Mucosa of descending colon (tissue), 3 donors: ENCODE measurements at regions not wholly inside any gene's neighbourhood (a gene's known extent, or its start where the extent isn't known, plus 50 kb on each side); places are given as distances from the start of the nearest gene placed in this dataset.

Experiments used
- ATAC-seq: fragments of 200-7000 bp; cut with Tn5 transposase; one replicate; pipeline ENCODE4 v1.9.1; 2020; ENCODE audit warnings: mild to moderate bottlenecking, moderate library complexity
- DNase-seq, 3 donors: peaks; one replicate each; pipeline ENCODE4 v3.0.0-alpha.2; 2020
- H3K36me3 ChIP-seq: fragments of 200-600 bp; one replicate; pipeline ENCODE4 v1.8.0; 2021; ENCODE audit warnings: low read depth, mild to moderate bottlenecking
- H3K4me1 ChIP-seq: fragments of 200-600 bp; one replicate; pipeline ENCODE4 v1.8.0; 2021; ENCODE audit warnings: low read depth, mild to moderate bottlenecking
- H3K4me3 ChIP-seq: fragments of 200-600 bp; one replicate; pipeline ENCODE4 v1.8.0; 2021; ENCODE audit warnings: mild to moderate bottlenecking
- H3K9me3 ChIP-seq: fragments of 200-600 bp; one replicate; pipeline ENCODE4 v1.8.0; 2021; ENCODE audit warnings: mild to moderate bottlenecking
- CTCF ChIP-seq: fragments of 200-600 bp; IDR thresholded peaks from one replicate; pipeline ENCODE4 v1.8.0; 2022; ENCODE audit warnings: antibody characterized with exemption, mild to moderate bottlenecking
- intact Hi-C, 2 donors: fragments of 100-400 bp; cut with DNase I in 1 of 2; cut with micrococcal nuclease in 1 of 2; formaldehyde crosslinking; loops; one replicate each; pipeline versions ENCODE4 v1.11.0 to v1.11.1; 2022; cut with DNase I, micrococcal nuclease
- donor health status: DM: no; HTN: no; CAD: no; lungs with moderate emphysema.
- donor health status: DM: no; HTN: no; CAD: no.
- donor health status: DM: no; HTN: yes; CAD: no.

- Histone ChIP-seq H3K4me1 (no peaks in the 10 kb centered on the region), H3K9me3 (no peaks in the 10 kb centered on the region), H3K36me3 (no peaks in the 10 kb centered on the region), H3K4me3 (no peak overlapping the region)
- DNase-seq (no peak), ATAC-seq (no peak)
- intact Hi-C loops: no loop called here
- TF ChIP-seq CTCF: no peak
These were observed 147.2 kb upstream of the VSTM2B start for GRCh38 chr19:29378543-29379080.

- H3K4me3 ChIP-seq: no peak overlapping the region
- H3K9me3 ChIP-seq: no peaks in the 10 kb centered on the region
- intact Hi-C loops: no loop called here
- no peak for TF ChIP-seq CTCF
- DNase-seq: no peak
- no peaks in the 10 kb centered on the region for H3K4me1 ChIP-seq
- no peak for ATAC-seq
- H3K36me3 ChIP-seq: no peaks in the 10 kb centered on the region
These were observed 146.4 kb upstream of the VSTM2B start for GRCh38 chr19:29379257-29380021.

GRCh38 chr19:29380581-29380980 lies 145.2 kb upstream of the VSTM2B start:
- DNase-seq (no peak), ATAC-seq (no peak)
- H3K9me3 ChIP-seq: no peaks in the 10 kb centered on the region
- intact Hi-C loops: no loop called here
- no peaks in the 10 kb centered on the region for H3K36me3 ChIP-seq
- H3K4me3 ChIP-seq: no peak overlapping the region
- no peaks in the 10 kb centered on the region for H3K4me1 ChIP-seq
- no peak for TF ChIP-seq CTCF

GRCh38 chr19:29381353-29382203 lies 144.2 kb upstream of the VSTM2B start:
- ATAC-seq: no peak
- DNase-seq: no peak
- Histone ChIP-seq H3K9me3 (no peaks in the 10 kb centered on the region), H3K4me3 (no peak overlapping the region), H3K36me3 (no peaks in the 10 kb centered on the region), H3K4me1 (no peaks in the 10 kb centered on the region)
- intact Hi-C loops: no loop called here
- TF ChIP-seq CTCF: no peak

- H3K4me1 ChIP-seq: no peaks in the 10 kb centered on the region
- ATAC-seq: no peak
- no peak for TF ChIP-seq CTCF
- H3K9me3 ChIP-seq: no peaks in the 10 kb centered on the region
- intact Hi-C loops: no loop called here
- DNase-seq: no peak
- H3K4me3 ChIP-seq: no peak overlapping the region
- H3K36me3 ChIP-seq: no peaks in the 10 kb centered on the region
These were observed 142.1 kb upstream of the VSTM2B start for GRCh38 chr19:29383696-29384095.
